ENCODE measurements at regions not wholly inside any gene's neighbourhood (a gene's known extent, or its start where the extent isn't known, plus 50 kb on each side); places are given as distances from the start of the nearest gene placed in this dataset.

GRCh38 chr2:94939349-94939748 lies 68.1 kb downstream of the TEKT4 start:
- no peak overlapping the region for H3K4me3 Mint-ChIP-seq
- DNase-seq (ENCODE audit: low spot score in 2 of 2) (no peak), ATAC-seq (replicated peaks; ENCODE audit: extremely low read depth, poor library complexity, severe bottlenecking) (no peak)
- no peak overlapping the region for H3K27ac Mint-ChIP-seq (ENCODE audit: low read depth)
- H3K36me3 Mint-ChIP-seq (ENCODE audit: insufficient read depth) = no peaks in the 10 kb centered on the region
- peaks cover 21% of the 10 kb centered on the region for H3K27me3 Mint-ChIP-seq
- H3K9me3 Mint-ChIP-seq = no peaks in the 10 kb centered on the region
- no peaks in the 10 kb centered on the region for H3K4me1 Mint-ChIP-seq

DNA sequence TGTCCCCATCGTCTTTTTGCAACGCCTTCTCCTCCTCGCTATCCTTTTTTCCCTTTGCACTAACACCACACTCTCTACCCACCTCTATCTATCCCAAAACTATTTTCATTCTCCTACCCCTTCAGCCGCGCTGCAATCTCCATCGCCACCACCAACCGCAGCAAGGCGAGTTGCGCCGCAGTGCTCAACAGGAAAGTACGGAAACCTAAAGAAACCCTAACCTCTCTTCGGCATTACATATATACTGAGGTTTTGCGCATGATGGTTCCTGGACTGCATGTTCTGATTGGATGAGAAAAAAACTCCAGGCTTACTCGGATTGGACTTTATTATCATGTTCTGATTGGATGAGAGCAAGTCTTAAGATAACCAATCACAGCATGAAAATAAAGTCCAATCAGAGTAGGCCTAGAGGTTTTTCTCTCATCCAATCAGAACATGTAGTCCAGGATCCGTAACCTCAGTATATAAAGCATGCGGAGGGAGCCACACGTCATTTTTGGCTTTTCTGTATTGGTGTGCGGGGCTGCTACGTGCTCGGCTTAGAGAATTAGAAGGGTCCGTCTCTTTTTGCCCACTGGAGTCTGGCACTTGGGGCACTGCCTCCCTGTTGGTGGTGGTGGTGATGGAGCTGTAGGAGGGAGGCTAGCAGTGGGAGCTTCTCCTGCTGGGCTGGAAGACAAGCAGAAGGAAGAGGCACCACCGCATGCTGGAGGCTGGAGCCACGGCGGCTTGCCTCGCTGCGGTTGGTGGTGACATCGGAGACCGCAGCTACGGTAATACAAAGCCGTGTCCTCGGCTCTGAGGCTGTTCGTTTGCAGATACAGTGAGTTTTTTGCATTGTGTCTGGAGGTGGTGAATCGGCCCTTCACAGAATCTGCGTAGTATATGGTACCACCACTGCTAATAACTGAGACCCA lies 76.1 kb downstream of the TEKT4 start:
- Mint-ChIP-seq H3K4me3 (no peak overlapping the region), H3K9me3 (peaks cover 8% of the 10 kb centered on the region), H3K27ac (ENCODE audit: low read depth) (no peak overlapping the region), H3K4me1 (no peaks in the 10 kb centered on the region), H3K27me3 (peaks cover 6% of the 10 kb centered on the region), H3K36me3 (ENCODE audit: insufficient read depth) (peaks cover 3% of the 10 kb centered on the region)
- ATAC-seq (replicated peaks; ENCODE audit: extremely low read depth, poor library complexity, severe bottlenecking) (no peak), DNase-seq (ENCODE audit: low spot score in 2 of 2) (no peak)

DNA sequence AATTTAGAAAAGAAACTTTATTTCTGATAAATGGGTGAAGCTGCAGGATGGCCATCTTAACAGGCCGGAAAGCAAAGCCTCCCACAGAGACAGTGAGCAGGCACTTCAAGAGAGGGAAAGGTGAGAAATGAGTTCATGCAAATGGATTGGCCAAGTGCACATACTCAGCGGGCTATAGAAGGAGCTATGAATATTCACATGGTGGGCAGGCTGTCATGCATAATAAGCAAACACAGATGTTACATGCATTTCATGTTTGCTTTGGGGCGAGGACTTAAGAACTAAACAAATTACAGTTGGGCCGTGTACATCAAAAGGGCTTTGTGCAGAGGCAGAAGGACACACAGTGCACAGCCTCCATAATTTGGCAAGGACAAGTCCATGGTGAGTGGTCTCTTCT lies 69.8 kb upstream of the MAL start:
- ATAC-seq (replicated peaks; ENCODE audit: extremely low read depth, poor library complexity, severe bottlenecking) (no peak), DNase-seq (ENCODE audit: low spot score in 2 of 2) (no peak)
- H3K9me3 Mint-ChIP-seq = no peaks in the 10 kb centered on the region
- H3K27me3 Mint-ChIP-seq = peaks cover 56% of the 10 kb centered on the region
- H3K4me3 Mint-ChIP-seq = no peak overlapping the region
- no peaks in the 10 kb centered on the region for H3K4me1 Mint-ChIP-seq
- H3K36me3 Mint-ChIP-seq (ENCODE audit: insufficient read depth) = peaks cover 3% of the 10 kb centered on the region
- no peak overlapping the region for H3K27ac Mint-ChIP-seq (ENCODE audit: low read depth)

- no peaks in the 10 kb centered on the region for H3K9me3 Mint-ChIP-seq
Measured at GRCh38 chr2:94956797-94957391, 68.6 kb upstream of the MAL start.

GRCh38 chr2:94958245-94958644 lies 67.3 kb upstream of the MAL start:
- no peaks in the 10 kb centered on the region for H3K9me3 Mint-ChIP-seq
- peaks cover 41% of the 10 kb centered on the region for H3K27me3 Mint-ChIP-seq
- no peaks in the 10 kb centered on the region for H3K4me1 Mint-ChIP-seq
- no peak for DNase-seq (ENCODE audit: low spot score in 2 of 2)
- H3K27ac Mint-ChIP-seq (ENCODE audit: low read depth) = no peak overlapping the region
- H3K4me3 Mint-ChIP-seq = no peak overlapping the region
- H3K36me3 Mint-ChIP-seq (ENCODE audit: insufficient read depth) = no peaks in the 10 kb centered on the region
- ATAC-seq (replicated peaks; ENCODE audit: extremely low read depth, poor library complexity, severe bottlenecking) = no peak

More at GRCh38 chr2:94956797-94957391, 68.6 kb upstream of the MAL start:
- no peak for DNase-seq (ENCODE audit: low spot score in 2 of 2)
- H3K27me3 Mint-ChIP-seq = peaks cover 54% of the 10 kb centered on the region
- no peaks in the 10 kb centered on the region for H3K4me1 Mint-ChIP-seq
- no peaks in the 10 kb centered on the region for H3K36me3 Mint-ChIP-seq (ENCODE audit: insufficient read depth)
- no peak for ATAC-seq (replicated peaks; ENCODE audit: extremely low read depth, poor library complexity, severe bottlenecking)
- H3K27ac Mint-ChIP-seq (ENCODE audit: low read depth) = no peak overlapping the region
- H3K4me3 Mint-ChIP-seq = no peak overlapping the region

- no peaks in the 10 kb centered on the region for H3K4me1 Mint-ChIP-seq
- peaks cover 25% of the 10 kb centered on the region for H3K27me3 Mint-ChIP-seq
- no peaks in the 10 kb centered on the region for H3K9me3 Mint-ChIP-seq
Measured at GRCh38 chr2:94960266-94960665, 65.2 kb upstream of the MAL start.

GRCh38 chr2:94960751-94961150 lies 64.8 kb upstream of the MAL start:
- no peak for ATAC-seq (replicated peaks; ENCODE audit: extremely low read depth, poor library complexity, severe bottlenecking)
- Mint-ChIP-seq H3K4me3 (no peak overlapping the region), H3K36me3 (ENCODE audit: insufficient read depth) (no peaks in the 10 kb centered on the region), H3K4me1 (no peaks in the 10 kb centered on the region), H3K27ac (ENCODE audit: low read depth) (no peak overlapping the region), H3K27me3 (peaks cover 22% of the 10 kb centered on the region), H3K9me3 (no peaks in the 10 kb centered on the region)
- DNase-seq (ENCODE audit: low spot score in 2 of 2) = no peak

More at GRCh38 chr2:94960266-94960665, 65.2 kb upstream of the MAL start:
- Mint-ChIP-seq H3K27ac (ENCODE audit: low read depth) (no peak overlapping the region), H3K4me3 (no peak overlapping the region), H3K36me3 (ENCODE audit: insufficient read depth) (no peaks in the 10 kb centered on the region)
- no peak for DNase-seq (ENCODE audit: low spot score in 2 of 2)
- ATAC-seq (replicated peaks; ENCODE audit: extremely low read depth, poor library complexity, severe bottlenecking) = no peak

GRCh38 chr2:94964193-94964592 lies 61.3 kb upstream of the MAL start:
- ATAC-seq (replicated peaks; ENCODE audit: extremely low read depth, poor library complexity, severe bottlenecking) (no peak), DNase-seq (ENCODE audit: low spot score in 2 of 2) (no peak)
- no peak overlapping the region for H3K27ac Mint-ChIP-seq (ENCODE audit: low read depth)
- H3K27me3 Mint-ChIP-seq = peaks cover 21% of the 10 kb centered on the region
- no peaks in the 10 kb centered on the region for H3K9me3 Mint-ChIP-seq
- H3K4me3 Mint-ChIP-seq = no peak overlapping the region
- H3K4me1 Mint-ChIP-seq = no peaks in the 10 kb centered on the region
- H3K36me3 Mint-ChIP-seq (ENCODE audit: insufficient read depth) = no peaks in the 10 kb centered on the region

DNA sequence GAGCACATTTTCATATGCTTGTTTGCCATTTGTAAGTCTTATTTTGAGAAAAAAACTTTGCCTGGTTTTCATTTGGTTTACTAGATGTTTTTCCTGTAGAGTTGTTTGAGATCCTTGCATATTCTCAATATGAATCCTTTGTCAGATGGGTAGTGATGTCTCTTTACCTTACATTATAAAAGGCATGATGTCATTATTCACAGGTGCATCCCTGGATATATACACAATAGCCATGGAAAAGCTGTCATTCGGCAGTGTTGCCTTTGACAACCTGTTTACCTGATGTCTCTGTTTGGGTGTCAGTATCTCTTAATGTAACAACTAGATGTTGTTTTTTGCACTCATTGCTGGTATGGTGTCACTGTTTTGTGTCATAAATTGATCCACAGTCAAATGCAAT lies 58.8 kb upstream of the MAL start:
- peaks cover 23% of the 10 kb centered on the region for H3K27me3 Mint-ChIP-seq
- ATAC-seq (replicated peaks; ENCODE audit: extremely low read depth, poor library complexity, severe bottlenecking) = no peak
- no peaks in the 10 kb centered on the region for H3K36me3 Mint-ChIP-seq (ENCODE audit: insufficient read depth)

DNA sequence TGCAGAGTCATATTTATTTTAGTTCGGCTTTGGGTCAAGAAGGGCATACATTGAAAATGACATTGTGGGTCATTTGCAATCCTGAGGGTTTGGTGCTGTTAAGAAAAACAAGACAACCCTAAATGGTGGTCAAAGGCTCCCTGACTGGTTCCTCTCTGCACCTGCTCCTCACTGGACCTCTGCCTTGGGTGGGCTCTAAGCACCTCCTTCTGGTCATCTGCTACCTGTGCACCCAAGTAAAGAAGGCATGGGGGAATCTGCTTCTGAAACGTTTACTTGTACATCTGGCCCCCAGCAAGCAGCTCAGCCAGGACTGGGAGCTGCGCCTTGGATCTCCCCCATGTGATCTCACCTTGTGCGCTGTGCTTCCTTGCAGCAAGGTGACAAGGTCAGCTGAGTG lies 55.2 kb upstream of the MAL start:
- H3K36me3 Mint-ChIP-seq (ENCODE audit: insufficient read depth) = no peaks in the 10 kb centered on the region
- no peak for DNase-seq (ENCODE audit: low spot score in 2 of 2)
- peaks cover 23% of the 10 kb centered on the region for H3K27me3 Mint-ChIP-seq
- H3K4me3 Mint-ChIP-seq = no peak overlapping the region
- H3K27ac Mint-ChIP-seq (ENCODE audit: low read depth) = no peak overlapping the region
- no peak for ATAC-seq (replicated peaks; ENCODE audit: extremely low read depth, poor library complexity, severe bottlenecking)
- H3K4me1 Mint-ChIP-seq = no peaks in the 10 kb centered on the region
- no peaks in the 10 kb centered on the region for H3K9me3 Mint-ChIP-seq

More for the DNA sequence above, 58.8 kb upstream of the MAL start:
- Mint-ChIP-seq H3K4me1 (no peaks in the 10 kb centered on the region), H3K27ac (ENCODE audit: low read depth) (no peak overlapping the region), H3K9me3 (no peaks in the 10 kb centered on the region), H3K4me3 (no peak overlapping the region)
- DNase-seq (ENCODE audit: low spot score in 2 of 2) = no peak

Measured in central memory CD8-positive, alpha-beta T cell (primary cell).